Smooth muscle cell (in vitro differentiated cells): ENCODE measurements at regions not wholly inside any gene's neighbourhood (a gene's known extent, or its start where the extent isn't known, plus 50 kb on each side); places are given as distances from the start of the nearest gene placed in this dataset.

ENCODE experiments used
- DNase-seq: peaks from one replicate; lab custom pipeline; 2025; ENCODE audit not compliant: unreplicated experiment; lab: John Stamatoyannopoulos, UW
- H2AFZ ChIP-seq: fragments of 200-600 bp; sonication (generic); 2 replicates; pipeline ENCODE4 v1.6.0; 2016; ENCODE audit warnings: antibody characterized with exemption, low read depth, mild to moderate bottlenecking
- H3F3A ChIP-seq: fragments of 200-600 bp; sonication (generic); 2 replicates; pipeline ENCODE4 v1.6.0; 2017; ENCODE audit warnings: antibody characterized with exemption, low read depth
- H3K27ac ChIP-seq: fragments of 200-600 bp; sonication (generic); 2 replicates; pipeline ENCODE4 v1.5.1; 2016; ENCODE audit warnings: low read depth, mild to moderate bottlenecking
- H3K27me3 ChIP-seq: fragments of 200-600 bp; sonication (generic); 2 replicates; pipeline ENCODE4 v1.6.1; 2016; ENCODE audit warnings: low read depth, mild to moderate bottlenecking
- H3K36me3 ChIP-seq: fragments of 200-600 bp; sonication (generic); 2 replicates; pipeline ENCODE4 v1.5.1; 2016; ENCODE audit warnings: low read depth
- H3K4me1 ChIP-seq: fragments of 200-600 bp; sonication (generic); 2 replicates; pipeline ENCODE4 v1.5.1; 2016; ENCODE audit warnings: low read depth
- H3K4me2 ChIP-seq: fragments of 200-600 bp; sonication (generic); 2 replicates; pipeline ENCODE4 v1.6.0; 2016; ENCODE audit warnings: mild to moderate bottlenecking
- H3K4me3 ChIP-seq: fragments of 200-600 bp; sonication (generic); 2 replicates; pipeline ENCODE4 v1.5.1; 2016; ENCODE audit warnings: mild to moderate bottlenecking
- H3K79me2 ChIP-seq: fragments of 200-600 bp; sonication (generic); 2 replicates; pipeline ENCODE4 v1.6.0; 2016; ENCODE audit warnings: low read depth, mild to moderate bottlenecking
- H3K9ac ChIP-seq: fragments of 200-600 bp; sonication (generic); 2 replicates; pipeline ENCODE4 v1.6.0; 2016; ENCODE audit warnings: low read depth
- H3K9me3 ChIP-seq: fragments of 200-600 bp; sonication (generic); replicated peaks from 2 replicates; pipeline ENCODE4 v1.5.1; 2016; ENCODE audit warnings: low read depth
- H4K20me1 ChIP-seq: fragments of 200-600 bp; sonication (generic); 2 replicates; pipeline ENCODE4 v1.6.0; 2016; ENCODE audit warnings: low read depth
- WGBS: methylation state at CpG from one replicate; pipeline ENCODE4 v1.1.7; 2016; ENCODE audit warnings: low lambda C conversion rate; 5-methylcytosine and 5-hydroxymethylcytosine counted together
- TF ChIP-seq, protein P1 (sequence below): fragments of 200-600 bp; sonication (generic); IDR thresholded peaks from 2 replicates; pipeline ENCODE4 v1.5.1; 2017; ENCODE audit warnings: borderline replicate concordance, mild to moderate bottlenecking, antibody characterized with exemption; ENCODE audit not compliant: insufficient read depth, poor library complexity, severe bottlenecking

DNA sequence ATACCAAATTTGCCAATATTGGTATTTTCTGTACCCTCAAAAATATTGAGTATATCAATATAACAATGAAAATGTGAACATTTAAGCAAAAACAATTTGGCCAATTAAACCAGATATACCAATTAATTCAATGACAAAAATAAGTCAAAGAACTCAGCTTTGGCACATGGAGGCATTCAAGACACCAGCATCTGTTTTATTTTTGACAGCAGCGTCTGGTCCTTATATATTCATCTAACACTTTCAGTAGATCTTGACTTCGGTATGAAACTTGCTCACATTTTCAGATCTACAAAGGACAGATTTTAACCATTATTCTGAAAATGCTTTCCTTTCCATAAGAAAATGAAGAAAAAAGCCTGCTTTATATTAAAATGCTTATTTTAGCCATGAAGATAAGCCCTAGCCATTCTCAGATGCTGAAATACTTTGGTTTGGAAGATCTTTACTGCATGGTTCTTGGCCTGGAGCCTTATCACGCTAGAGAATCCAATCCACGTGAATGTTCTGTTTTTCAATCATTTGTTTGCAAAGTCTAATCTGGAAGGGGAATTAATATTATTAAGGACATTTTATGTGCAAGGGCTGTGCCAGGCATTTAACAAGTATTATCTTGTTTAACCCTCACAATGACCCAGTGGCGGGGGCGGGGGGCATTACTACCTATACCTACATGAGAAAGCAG lies 132.2 kb downstream of the DLEU7 start:
- no peak overlapping the region for H3K27ac ChIP-seq
- WGBS = 79% methylated on average over 6 of the region's 6 CpGs
- TF ChIP-seq, protein P1, sequence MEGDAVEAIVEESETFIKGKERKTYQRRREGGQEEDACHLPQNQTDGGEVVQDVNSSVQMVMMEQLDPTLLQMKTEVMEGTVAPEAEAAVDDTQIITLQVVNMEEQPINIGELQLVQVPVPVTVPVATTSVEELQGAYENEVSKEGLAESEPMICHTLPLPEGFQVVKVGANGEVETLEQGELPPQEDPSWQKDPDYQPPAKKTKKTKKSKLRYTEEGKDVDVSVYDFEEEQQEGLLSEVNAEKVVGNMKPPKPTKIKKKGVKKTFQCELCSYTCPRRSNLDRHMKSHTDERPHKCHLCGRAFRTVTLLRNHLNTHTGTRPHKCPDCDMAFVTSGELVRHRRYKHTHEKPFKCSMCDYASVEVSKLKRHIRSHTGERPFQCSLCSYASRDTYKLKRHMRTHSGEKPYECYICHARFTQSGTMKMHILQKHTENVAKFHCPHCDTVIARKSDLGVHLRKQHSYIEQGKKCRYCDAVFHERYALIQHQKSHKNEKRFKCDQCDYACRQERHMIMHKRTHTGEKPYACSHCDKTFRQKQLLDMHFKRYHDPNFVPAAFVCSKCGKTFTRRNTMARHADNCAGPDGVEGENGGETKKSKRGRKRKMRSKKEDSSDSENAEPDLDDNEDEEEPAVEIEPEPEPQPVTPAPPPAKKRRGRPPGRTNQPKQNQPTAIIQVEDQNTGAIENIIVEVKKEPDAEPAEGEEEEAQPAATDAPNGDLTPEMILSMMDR = no peak

DNA sequence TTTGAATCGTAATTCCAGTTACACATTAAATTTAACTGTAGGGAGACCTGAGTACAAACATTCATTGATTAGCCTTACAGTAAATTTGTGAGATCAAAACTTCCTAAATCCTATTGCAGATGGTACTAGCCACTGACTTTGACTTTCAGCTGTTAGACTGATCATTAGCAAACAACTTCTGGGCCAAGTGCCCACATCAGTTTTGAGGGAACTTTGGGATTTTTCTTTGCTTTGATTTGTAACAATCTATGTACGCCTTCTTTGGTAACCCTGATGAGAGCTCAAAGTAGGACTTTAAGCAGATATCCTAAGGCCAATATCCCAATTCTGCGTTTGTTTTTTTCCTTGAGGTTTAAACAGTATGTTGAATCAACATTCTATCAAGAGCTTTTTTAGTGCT lies 131.5 kb downstream of the DLEU7 start:
- TF ChIP-seq, protein P1 = no peak
- H3K4me3 ChIP-seq = no peak overlapping the region
- H3K9me3 ChIP-seq = no peaks in the 10 kb centered on the region
- H4K20me1 ChIP-seq = no peaks in the 10 kb centered on the region
- no peak overlapping the region for H2AFZ ChIP-seq
- H3K9ac ChIP-seq = no peak overlapping the region
- no peak overlapping the region for H3K4me2 ChIP-seq
- H3K27ac ChIP-seq = no peak overlapping the region
- no peaks in the 10 kb centered on the region for H3K36me3 ChIP-seq
- H3K27me3 ChIP-seq = no peaks in the 10 kb centered on the region
- H3K79me2 ChIP-seq = no peaks in the 10 kb centered on the region
- no peaks in the 10 kb centered on the region for H3F3A ChIP-seq
- WGBS = 96% methylated on average over 3 of the region's 3 CpGs
- H3K4me1 ChIP-seq = no peaks in the 10 kb centered on the region
- DNase-seq = no peak

More for the DNA sequence above, 132.2 kb downstream of the DLEU7 start:
- H2AFZ ChIP-seq = no peak overlapping the region
- no peak overlapping the region for H3K4me3 ChIP-seq
- no peak for DNase-seq
- no peaks in the 10 kb centered on the region for H3K79me2 ChIP-seq
- H3K9ac ChIP-seq = no peak overlapping the region
- H3K27me3 ChIP-seq = no peaks in the 10 kb centered on the region
- no peak overlapping the region for H3K4me2 ChIP-seq
- no peaks in the 10 kb centered on the region for H4K20me1 ChIP-seq
- no peaks in the 10 kb centered on the region for H3K36me3 ChIP-seq
- H3F3A ChIP-seq = no peaks in the 10 kb centered on the region
- H3K4me1 ChIP-seq = no peaks in the 10 kb centered on the region
- no peaks in the 10 kb centered on the region for H3K9me3 ChIP-seq

DNA sequence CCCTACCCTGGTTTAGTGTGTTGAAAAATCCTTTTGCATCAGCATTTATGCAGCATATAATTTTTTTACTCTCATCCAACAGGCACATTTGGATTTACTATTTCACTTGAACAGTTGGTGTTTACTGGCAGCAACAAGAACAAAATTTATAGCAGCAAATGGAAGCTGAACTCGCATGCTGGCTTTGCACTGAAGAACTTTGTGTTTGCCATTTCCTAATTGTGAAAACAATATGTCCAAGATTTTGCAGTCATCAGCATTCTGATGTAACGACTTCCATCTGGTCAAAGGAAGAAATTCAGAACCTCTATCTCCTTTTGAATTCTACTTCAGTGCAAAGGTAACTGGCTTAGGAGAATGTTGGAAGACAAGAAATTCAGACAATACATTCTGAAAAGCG lies 131.0 kb downstream of the DLEU7 start:
- 92% methylated on average over 3 of the region's 3 CpGs for WGBS
- H3K4me1 ChIP-seq = no peaks in the 10 kb centered on the region

More for the DNA sequence above, 131.0 kb downstream of the DLEU7 start:
- Histone ChIP-seq H3K27me3 (no peaks in the 10 kb centered on the region), H3K9me3 (no peaks in the 10 kb centered on the region), H4K20me1 (no peaks in the 10 kb centered on the region), H3K79me2 (no peaks in the 10 kb centered on the region), H3F3A (no peaks in the 10 kb centered on the region), H3K4me3 (no peak overlapping the region), H3K27ac (no peak overlapping the region), H3K36me3 (no peaks in the 10 kb centered on the region), H3K9ac (no peak overlapping the region), H2AFZ (no peak overlapping the region), H3K4me2 (no peak overlapping the region)
- DNase-seq = no peak
- TF ChIP-seq, protein P1 = no peak
